Activated CD4-positive, alpha-beta T cell treated with anti-CD3 and anti-CD28 coated beads for 24 hours (primary cell): ENCODE measurements at regions not wholly inside any gene's neighbourhood (a gene's known extent, or its start where the extent isn't known, plus 50 kb on each side); places are given as distances from the start of the nearest gene placed in this dataset.
"Not testable (repeated sequence)": the region's sequence is repeated elsewhere in the genome, so short reads cannot be mapped to it uniquely, and the experiment has no call there.

Source experiments
- DNase-seq, 2 donors: peaks; one replicate each; pipeline ENCODE4 v3.0.0-alpha.2; 2020; ENCODE audit warnings: low read depth in 2 of 2

GRCh38 chr19:22545751-22546150, 88.4 kb upstream of the ZNF492 start:
- peak in 1 of 2 donors; percentile 30 for DNase-seq

- no peak for DNase-seq
These were observed 100.4 kb upstream of the ZNF492 start for GRCh38 chr19:22533761-22534160.

DNA sequence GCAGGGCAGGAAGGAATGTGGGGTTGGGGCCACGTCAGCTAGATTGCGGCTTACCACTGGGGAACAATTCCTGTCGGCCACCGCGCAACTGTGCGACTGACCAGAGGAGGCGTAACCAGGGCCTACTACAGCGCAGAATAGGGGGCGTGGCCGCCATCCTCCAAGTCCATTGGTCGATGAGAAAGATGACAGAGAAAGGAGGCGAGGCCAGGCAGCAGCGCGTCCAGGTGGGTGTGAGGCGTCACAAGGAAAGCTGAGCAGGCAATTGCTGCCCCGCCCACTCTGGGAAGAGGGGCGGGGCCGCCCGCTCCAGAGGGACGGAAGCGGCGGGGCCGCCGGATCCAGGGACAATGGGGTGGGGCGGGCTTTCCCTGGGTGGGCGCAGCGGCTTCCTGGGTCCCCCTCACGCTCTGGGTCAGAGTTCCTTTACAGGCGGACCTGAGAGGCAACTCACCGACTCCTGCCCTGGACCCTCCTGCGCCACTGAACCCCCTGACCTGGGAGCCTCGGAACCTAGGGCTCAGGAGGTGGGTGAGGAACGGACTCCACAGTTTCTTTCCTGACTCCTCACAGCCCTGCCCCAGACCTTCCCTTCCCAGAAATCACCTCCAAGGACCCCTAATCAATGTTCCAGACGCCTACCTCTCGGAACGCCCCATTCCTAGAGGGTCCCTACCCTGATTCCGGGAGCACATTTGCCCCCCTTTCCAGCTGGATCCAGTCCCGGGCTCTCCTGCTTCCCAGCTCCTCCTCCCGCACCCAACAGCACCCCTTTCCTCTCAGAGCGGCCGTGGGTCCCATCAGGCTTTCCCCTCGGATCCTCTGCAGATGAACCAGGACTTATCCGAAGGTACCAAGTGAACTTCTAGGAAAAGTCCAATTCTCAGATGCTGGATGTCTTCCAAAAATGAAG, 101.5 kb upstream of the ZNF492 start:
- DNase-seq, result no peak

GRCh38 chr19:22530042-22530441, 104.1 kb upstream of the ZNF492 start:
- no peak for DNase-seq

DNA sequence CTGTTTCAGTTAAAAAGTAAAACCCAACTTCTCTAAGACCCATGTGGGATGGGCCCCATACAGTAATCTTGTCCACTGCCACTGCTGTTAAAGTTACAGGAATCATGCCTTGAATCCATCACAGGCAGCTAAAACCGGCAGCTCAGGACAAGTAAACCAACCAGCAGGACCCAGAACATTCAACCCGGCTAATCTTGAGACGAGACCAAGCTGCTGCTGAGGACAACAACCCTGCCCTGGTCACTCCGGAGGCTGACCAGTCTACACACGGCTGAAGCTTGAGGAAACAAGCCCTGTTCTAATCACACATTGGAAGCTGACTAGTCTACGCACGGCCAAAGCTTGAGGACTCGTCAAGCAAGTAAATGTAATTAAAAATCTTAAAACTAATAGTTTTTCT, 105.2 kb upstream of the ZNF492 start:
- DNase-seq, result no peak

DNA sequence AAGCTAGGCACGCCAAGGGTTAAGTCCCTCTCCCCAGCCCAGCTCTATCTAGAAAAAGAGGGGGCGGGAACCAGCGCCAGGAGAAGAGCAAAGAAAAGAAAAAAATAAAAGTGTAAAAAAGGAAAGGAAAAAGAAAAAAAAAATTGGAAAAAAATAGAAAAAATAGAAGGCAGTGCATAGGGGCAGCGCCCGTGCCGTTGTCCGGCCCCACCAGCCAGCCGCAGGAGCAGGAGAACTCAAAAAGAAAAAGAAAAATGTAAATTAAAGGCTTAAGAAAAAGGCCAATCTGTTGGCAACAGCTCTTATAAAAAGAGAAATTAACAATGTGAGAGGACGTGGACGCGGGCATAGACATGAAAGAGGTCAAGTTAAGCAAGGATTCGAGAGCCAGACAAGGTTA, 105.4 kb upstream of the ZNF98 start:
- DNase-seq, result no peak

DNA sequence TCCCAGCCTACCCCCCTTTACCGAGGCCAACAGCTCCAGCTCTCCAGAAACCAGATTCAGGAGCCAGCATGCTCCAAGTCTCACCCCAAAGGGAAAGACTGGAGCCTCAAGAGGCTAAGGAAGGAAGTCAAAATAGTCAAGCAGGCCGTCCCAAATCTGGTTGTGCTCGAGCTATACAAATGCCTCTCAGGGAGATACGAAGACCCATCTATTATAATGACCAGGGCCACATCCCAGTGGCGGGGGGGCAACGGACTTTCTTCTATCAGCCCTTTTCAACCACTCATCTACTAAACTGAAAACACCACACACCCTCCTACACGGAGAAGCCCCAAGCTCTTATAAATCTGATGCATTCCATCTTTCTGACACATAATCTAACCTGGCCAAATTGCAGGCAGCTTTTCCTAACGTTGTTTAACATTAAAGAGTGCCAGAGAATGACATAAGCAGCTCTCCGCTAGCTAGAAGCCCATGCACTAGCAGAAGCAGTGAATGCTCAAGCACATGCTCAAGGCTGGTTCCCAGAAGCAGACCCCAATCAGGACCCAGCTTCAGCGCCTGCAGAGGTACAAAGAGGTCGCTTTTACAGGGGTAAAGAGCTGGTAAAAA, 104.6 kb upstream of the ZNF98 start:
- no peak for DNase-seq

DNA sequence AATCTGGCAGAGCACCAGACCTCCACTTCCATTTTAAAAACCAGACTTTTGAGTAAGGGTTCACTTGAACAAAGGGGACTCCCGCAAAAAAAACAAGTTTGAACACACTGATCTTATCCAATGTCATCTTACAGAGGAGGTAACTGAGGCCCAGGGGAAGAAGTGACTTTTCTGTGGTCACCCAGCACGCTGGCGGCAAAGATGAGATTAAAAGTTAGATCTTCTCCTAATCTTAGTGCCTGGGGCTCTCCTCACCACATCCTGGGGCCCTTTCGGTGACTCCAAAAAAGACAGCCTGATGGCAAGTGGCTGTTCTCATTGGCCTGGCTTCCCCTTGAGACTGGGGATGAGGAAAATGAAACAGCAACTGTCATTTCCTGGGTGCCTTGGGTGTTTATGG, 101.8 kb upstream of the ZNF98 start:
- no peak for DNase-seq

- not testable (repeated sequence) for DNase-seq
These were observed 97.4 kb upstream of the ZNF98 start for GRCh38 chr19:22519562-22519961.

GRCh38 chr19:22519152-22519551, 97.0 kb upstream of the ZNF98 start:
- no peak for DNase-seq

DNA sequence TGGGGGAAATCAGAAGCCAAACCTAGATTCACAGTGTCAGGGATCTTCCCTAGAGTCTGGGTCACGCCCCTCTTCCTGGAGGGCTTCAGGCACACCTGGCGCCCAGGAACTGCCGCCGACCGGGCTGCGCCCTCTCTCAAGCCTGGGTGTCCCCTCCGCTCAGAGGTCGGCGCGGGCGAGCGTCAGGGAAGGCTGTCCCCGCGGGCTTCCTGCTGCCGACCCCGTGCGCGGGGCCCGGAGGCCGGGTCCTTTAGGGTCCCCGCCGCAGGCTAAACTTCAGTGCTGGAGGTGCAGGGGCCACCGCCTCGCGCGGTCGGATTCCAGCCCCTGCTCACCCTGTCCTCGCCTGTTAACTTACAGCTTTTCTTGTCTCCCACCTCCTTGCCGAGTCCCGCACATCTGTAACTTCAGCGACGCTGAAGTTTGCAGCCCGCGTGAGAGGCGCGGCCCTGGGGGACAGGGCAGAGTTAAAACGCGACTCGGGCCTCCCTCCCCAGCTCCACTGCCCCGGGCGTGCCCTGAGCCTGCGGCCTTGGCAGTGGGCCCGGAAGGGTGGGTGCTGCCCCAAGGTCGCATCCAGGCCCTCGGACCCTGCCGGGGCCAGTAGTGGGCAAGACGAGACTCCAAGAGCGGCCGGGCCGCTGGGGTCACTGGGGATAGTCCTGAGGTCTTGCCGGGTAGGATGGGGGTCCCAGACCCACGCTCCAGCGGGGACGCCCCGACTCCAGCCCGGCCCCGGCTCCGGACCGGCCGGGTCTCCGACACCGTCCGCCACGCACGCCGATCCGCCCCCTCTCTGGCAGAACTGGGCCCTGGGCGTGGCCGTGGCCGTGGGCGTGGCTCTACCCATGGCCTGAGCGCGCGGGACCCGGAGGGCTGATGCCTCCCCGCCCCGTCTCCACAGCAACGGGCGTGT, 95.6 kb upstream of the ZNF98 start:
- DNase-seq, result no peak

GRCh38 chr19:22515435-22515834, 93.3 kb upstream of the ZNF98 start:
- no peak for DNase-seq

- DNase-seq, result no peak
These were observed 81.4 kb upstream of the ZNF98 start for GRCh38 chr19:22503524-22503923.

DNA sequence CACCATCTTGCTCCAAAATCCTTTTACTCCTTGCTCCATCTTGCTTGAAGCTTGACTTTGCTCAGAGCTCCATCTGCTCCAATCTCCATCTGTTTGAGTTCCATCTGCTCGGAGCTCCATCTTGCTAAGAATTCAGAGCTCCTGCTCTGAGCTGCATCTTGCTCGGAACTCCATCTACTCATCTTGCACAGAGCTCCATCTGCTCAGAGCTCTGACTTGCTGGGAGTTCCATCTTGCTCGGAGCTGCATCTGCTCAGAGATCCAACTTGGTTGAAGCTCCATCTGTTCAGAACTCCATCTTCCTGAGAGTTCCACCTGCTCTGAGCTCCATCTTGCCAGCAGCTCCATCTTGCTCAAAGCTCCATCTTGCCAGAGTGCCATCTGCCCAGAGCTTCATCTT, 80.6 kb upstream of the ZNF98 start:
- DNase-seq, result no peak

- not testable (repeated sequence) for DNase-seq
These were observed 76.8 kb upstream of the ZNF98 start for GRCh38 chr19:22498831-22499430.

GRCh38 chr19:22491746-22492145, 69.6 kb upstream of the ZNF98 start:
- no peak for DNase-seq

- DNase-seq, result not testable (repeated sequence)
These were observed 61.4 kb upstream of the ZNF98 start for GRCh38 chr19:22483514-22483913.

- no peak for DNase-seq
These were observed 50.1 kb upstream of the ZNF98 start for GRCh38 chr19:22472180-22472637.
